ENCODE measurements at regions not wholly inside any gene's neighbourhood (a gene's known extent, or its start where the extent isn't known, plus 50 kb on each side); places are given as distances from the start of the nearest gene placed in this dataset.

GRCh38 chr4:185992585-185992984, 76.4 kb upstream of the TLR3 start:
- H3K4me3 ChIP-seq (ENCODE audit: low read length): no peak overlapping the region
- no peak for TF ChIP-seq CTCF (IDR thresholded peaks at IDR 0.05; ENCODE audit: insufficient read depth, low read depth, low read length, missing control alignments)
- DNase-seq (ENCODE audit: low read depth): no peak

- DNase-seq (ENCODE audit: low read depth): no peak
- H3K4me3 ChIP-seq (ENCODE audit: low read length): no peak overlapping the region
- TF ChIP-seq CTCF (IDR thresholded peaks at IDR 0.05; ENCODE audit: insufficient read depth, low read depth, low read length, missing control alignments): no peak
Observed at GRCh38 chr4:185993328-185993973, 75.5 kb upstream of the TLR3 start.

GRCh38 chr4:185994750-185995149, 74.2 kb upstream of the TLR3 start:
- no peak overlapping the region for H3K4me3 ChIP-seq (ENCODE audit: low read length)
- no peak for TF ChIP-seq CTCF (IDR thresholded peaks at IDR 0.05; ENCODE audit: insufficient read depth, low read depth, low read length, missing control alignments)
- DNase-seq (ENCODE audit: low read depth): no peak

GRCh38 chr4:185995665-185996064, 73.3 kb upstream of the TLR3 start:
- no peak overlapping the region for H3K4me3 ChIP-seq (ENCODE audit: low read length)
- DNase-seq (ENCODE audit: low read depth): no peak
- no peak for TF ChIP-seq CTCF (IDR thresholded peaks at IDR 0.05; ENCODE audit: insufficient read depth, low read depth, low read length, missing control alignments)

GRCh38 chr4:185997296-185997695, 71.7 kb upstream of the TLR3 start:
- no peak for DNase-seq (ENCODE audit: low read depth)
- no peak overlapping the region for H3K4me3 ChIP-seq (ENCODE audit: low read length)
- TF ChIP-seq CTCF (IDR thresholded peaks at IDR 0.05; ENCODE audit: insufficient read depth, low read depth, low read length, missing control alignments): no peak

- H3K4me3 ChIP-seq (ENCODE audit: low read length): no peak overlapping the region
- no peak for TF ChIP-seq CTCF (IDR thresholded peaks at IDR 0.05; ENCODE audit: insufficient read depth, low read depth, low read length, missing control alignments)
- no peak for DNase-seq (ENCODE audit: low read depth)
Observed at GRCh38 chr4:185998791-185999190, 70.2 kb upstream of the TLR3 start.

GRCh38 chr4:185999207-185999606, 69.7 kb upstream of the TLR3 start:
- no peak for TF ChIP-seq CTCF (IDR thresholded peaks at IDR 0.05; ENCODE audit: insufficient read depth, low read depth, low read length, missing control alignments)
- no peak for DNase-seq (ENCODE audit: low read depth)
- no peak overlapping the region for H3K4me3 ChIP-seq (ENCODE audit: low read length)
